Esophagus squamous epithelium (tissue), 5 donors: ENCODE measurements at regions not wholly inside any gene's neighbourhood (a gene's known extent, or its start where the extent isn't known, plus 50 kb on each side); places are given as distances from the start of the nearest gene placed in this dataset.

ENCODE experiments used
- DNase-seq: peaks from one replicate; lab custom pipeline; 2025; lab: John Stamatoyannopoulos, UW
- H3K27ac ChIP-seq, 4 donors: fragments of 200-600 bp; sonication (generic); one replicate each; pipeline ENCODE4 v1.5.1; 2016 to 2019; ENCODE audit warnings: mild to moderate bottlenecking in 1 of 4
- H3K27me3 ChIP-seq, 4 donors: fragments of 200-600 bp; sonication (generic); 1 replicate in 3 of 4; 2 replicates in 1 of 4; pipeline versions ENCODE4 v1.5.1 to v1.6.0; 2017 to 2021; ENCODE audit warnings: antibody characterized with exemption in 1 of 4
- H3K36me3 ChIP-seq, 3 donors: fragments of 200-600 bp; sonication (generic); one replicate each; pipeline ENCODE4 v1.5.1; 2016 to 2019
- H3K4me1 ChIP-seq, 3 donors: fragments of 200-600 bp; sonication (generic); one replicate each; pipeline ENCODE4 v1.5.1; 2017 to 2019
- H3K4me3 ChIP-seq, 4 donors: fragments of 200-600 bp; sonication (generic); 1 replicate in 3 of 4; 2 replicates in 1 of 4; pipeline ENCODE4 v1.5.1; 2016 to 2019; ENCODE audit warnings: mild to moderate bottlenecking in 2 of 4, moderate library complexity in 1 of 4
- H3K9me3 ChIP-seq, 3 donors: fragments of 200-600 bp; sonication (generic); one replicate each; pipeline ENCODE4 v1.5.1; 2016 to 2019
- POLR2A ChIP-seq, 4 donors: fragments of 450-650 bp; IDR thresholded peaks; one replicate each; pipeline ENCODE4 v1.6.1; 2017; ENCODE audit warnings: antibody characterized with exemption in 4 of 4, mild to moderate bottlenecking in 4 of 4, moderate library complexity in 3 of 4
- WGBS, 2 donors: methylation state at CpG; one replicate each; pipeline ENCODE4 v1.1.5; 2018; 5-methylcytosine and 5-hydroxymethylcytosine counted together
- intact Hi-C: fragments of 100-400 bp; cut with DNase I; formaldehyde crosslinking; loops from one replicate; pipeline ENCODE4 v1.15.0; 2022
- TF ChIP-seq, protein P1 (sequence below), 6 experiments: fragments of 450-650 bp in 4 of 6; fragments of 200-600 bp in 2 of 6; sonication (generic) in 2 of 6; IDR thresholded peaks; one replicate each; pipeline ENCODE4 v1.5.1; 2016 to 2019; ENCODE audit warnings: antibody characterized with exemption in 6 of 6, mild to moderate bottlenecking in 4 of 6, moderate library complexity in 4 of 6
- donor health status: DM: yes; HTN: yes; CAD: no.

DNA sequence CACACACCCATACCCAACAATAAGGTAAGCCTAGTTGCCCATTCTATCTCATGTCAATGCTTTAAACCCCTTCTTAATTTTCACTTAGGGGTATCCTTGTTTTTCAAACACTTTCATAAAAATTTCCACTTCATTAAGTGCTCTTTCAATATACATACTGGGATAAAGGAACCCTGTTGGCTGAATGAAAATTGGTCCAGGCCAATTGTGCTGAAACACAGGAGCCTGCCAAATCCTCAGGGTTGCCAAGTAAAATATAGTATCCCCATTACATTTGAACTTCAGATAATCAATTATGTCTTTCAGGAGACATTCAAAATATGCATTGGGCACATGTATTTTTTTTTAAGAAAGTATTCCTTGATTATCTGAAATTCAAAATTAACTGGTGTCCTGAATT, 1131.1 kb downstream of the SLITRK1 start:
- Histone ChIP-seq H3K36me3 (no peaks in the 10 kb centered on the region), H3K4me1 (no peaks in the 10 kb centered on the region), H3K27ac (no peak overlapping the region), H3K4me3 (no peak overlapping the region), H3K27me3 (no peaks in the 10 kb centered on the region), H3K9me3 (no peaks in the 10 kb centered on the region)
- TF ChIP-seq POLR2A (IDR thresholded peaks at IDR 0.05), result no peak
- TF ChIP-seq, protein P1, sequence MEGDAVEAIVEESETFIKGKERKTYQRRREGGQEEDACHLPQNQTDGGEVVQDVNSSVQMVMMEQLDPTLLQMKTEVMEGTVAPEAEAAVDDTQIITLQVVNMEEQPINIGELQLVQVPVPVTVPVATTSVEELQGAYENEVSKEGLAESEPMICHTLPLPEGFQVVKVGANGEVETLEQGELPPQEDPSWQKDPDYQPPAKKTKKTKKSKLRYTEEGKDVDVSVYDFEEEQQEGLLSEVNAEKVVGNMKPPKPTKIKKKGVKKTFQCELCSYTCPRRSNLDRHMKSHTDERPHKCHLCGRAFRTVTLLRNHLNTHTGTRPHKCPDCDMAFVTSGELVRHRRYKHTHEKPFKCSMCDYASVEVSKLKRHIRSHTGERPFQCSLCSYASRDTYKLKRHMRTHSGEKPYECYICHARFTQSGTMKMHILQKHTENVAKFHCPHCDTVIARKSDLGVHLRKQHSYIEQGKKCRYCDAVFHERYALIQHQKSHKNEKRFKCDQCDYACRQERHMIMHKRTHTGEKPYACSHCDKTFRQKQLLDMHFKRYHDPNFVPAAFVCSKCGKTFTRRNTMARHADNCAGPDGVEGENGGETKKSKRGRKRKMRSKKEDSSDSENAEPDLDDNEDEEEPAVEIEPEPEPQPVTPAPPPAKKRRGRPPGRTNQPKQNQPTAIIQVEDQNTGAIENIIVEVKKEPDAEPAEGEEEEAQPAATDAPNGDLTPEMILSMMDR (IDR thresholded peaks at IDR 0.05), result no peak
- no peak for DNase-seq
- intact Hi-C loops, result no loop called here

DNA sequence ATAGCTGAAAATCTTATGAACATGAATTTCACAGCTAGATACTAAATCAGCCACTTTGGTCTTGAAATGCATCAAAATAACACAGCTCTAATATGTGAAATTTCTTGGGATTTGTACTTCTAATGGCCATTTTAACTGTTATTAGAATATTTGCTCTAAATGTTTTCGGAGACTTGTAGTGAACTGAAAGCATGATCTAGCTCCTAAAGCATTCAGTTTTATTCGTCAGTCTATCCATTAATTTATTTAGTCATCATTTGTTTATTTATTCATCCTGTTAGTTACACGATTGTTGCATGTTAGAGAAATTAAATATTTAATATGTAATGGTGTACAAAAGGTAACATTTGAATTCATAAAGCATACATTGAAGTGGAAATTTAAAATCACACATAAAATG, 1132.7 kb downstream of the SLITRK1 start:
- 66 to 71% methylated on average over 3 of the region's 3 CpGs for WGBS, 2 donors
- no peaks in the 10 kb centered on the region for H3K9me3 ChIP-seq
- DNase-seq, result no peak
- TF ChIP-seq, protein P1 (IDR thresholded peaks at IDR 0.05), result no peak
- TF ChIP-seq POLR2A (IDR thresholded peaks at IDR 0.05), result no peak
- intact Hi-C loops, result no loop called here
- H3K4me3 ChIP-seq, result no peak overlapping the region
- H3K27me3 ChIP-seq, result no peaks in the 10 kb centered on the region
- no peaks in the 10 kb centered on the region for H3K4me1 ChIP-seq
- H3K27ac ChIP-seq, result no peak overlapping the region
- no peaks in the 10 kb centered on the region for H3K36me3 ChIP-seq

DNA sequence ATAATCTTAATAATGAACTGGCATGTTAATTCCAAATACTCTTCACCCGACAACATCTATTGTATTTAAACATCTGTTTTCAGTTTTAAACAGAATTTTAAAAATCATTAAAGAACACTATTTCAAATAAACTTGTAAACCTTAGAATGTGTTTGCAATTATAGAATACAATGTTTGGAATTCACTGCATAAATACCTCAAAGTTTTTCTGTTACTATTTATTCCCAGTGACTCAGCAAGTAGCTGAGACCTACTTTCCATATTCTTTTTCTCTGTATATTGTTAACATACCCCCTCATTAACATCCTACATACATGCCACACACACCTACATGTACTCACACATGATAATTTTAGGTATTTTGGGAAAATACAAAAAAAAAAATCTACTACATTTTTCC, 1134.3 kb downstream of the SLITRK1 start:
- DNase-seq, result no peak
- Histone ChIP-seq H3K4me1 (no peaks in the 10 kb centered on the region), H3K9me3 (no peaks in the 10 kb centered on the region), H3K27ac (no peak overlapping the region), H3K36me3 (no peaks in the 10 kb centered on the region), H3K4me3 (no peak overlapping the region), H3K27me3 (no peaks in the 10 kb centered on the region)
- TF ChIP-seq POLR2A (IDR thresholded peaks at IDR 0.05), result no peak
- TF ChIP-seq, protein P1 (IDR thresholded peaks at IDR 0.05), result no peak
- 56 to 65% methylated on average over 1 of the region's 1 CpG for WGBS, 2 donors
- intact Hi-C loops, result no loop called here

DNA sequence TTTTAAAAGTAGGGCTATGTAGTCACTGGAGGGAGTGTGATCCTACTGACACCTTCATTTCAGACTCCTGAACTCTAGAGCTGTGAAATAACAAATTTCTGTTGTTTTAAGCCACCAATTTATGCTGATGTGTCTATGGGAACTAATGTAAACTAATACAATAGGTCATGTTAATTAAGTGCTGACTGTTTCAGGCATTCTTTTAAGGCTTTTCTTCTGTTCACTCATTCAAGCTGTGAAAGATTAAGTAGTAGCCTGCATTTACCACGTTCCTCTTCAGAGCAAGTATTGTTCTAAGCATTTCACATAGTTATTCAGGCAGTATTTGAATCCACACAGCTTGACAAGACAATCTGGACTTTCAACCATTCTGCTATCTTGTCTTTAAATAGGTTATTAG, 1135.0 kb downstream of the SLITRK1 start:
- intact Hi-C loops, result no loop called here
- no peak for TF ChIP-seq POLR2A (IDR thresholded peaks at IDR 0.05)
- TF ChIP-seq, protein P1 (IDR thresholded peaks at IDR 0.05), result no peak

DNA sequence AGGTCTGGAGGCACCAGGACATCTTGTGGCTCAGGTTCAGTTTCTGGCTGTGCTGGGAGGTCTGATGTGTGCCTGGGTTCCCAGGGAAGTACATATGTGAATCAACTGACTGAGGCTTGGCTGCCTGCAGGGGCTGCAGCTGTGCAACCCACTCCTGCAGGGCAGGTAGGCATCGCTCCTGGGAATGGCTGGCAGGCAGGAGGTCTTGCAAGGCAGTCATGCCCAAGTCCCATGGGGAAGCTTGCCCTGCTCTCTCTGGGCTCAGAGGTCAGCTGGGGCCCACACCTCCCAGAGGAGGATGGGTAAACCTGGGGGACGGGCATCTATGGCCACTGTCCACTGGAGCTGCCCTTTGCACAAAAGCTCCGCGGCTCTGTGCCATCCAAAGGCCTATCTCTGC, 1141.8 kb downstream of the SLITRK1 start:
- no peak for DNase-seq
- no peaks in the 10 kb centered on the region for H3K36me3 ChIP-seq
- H3K27ac ChIP-seq, result no peak overlapping the region
- no peak overlapping the region for H3K4me3 ChIP-seq
- 83% methylated on average over 1 of the region's 4 CpGs; no CpG with 5 or more reads in 1 of the 2 donors for WGBS, 2 donors
- intact Hi-C loops, result no loop called here
- no peaks in the 10 kb centered on the region for H3K9me3 ChIP-seq
- H3K4me1 ChIP-seq, result no peaks in the 10 kb centered on the region
- no peaks in the 10 kb centered on the region for H3K27me3 ChIP-seq
- TF ChIP-seq POLR2A (IDR thresholded peaks at IDR 0.05), result no peak
- TF ChIP-seq, protein P1 (IDR thresholded peaks at IDR 0.05), result no peak

More for the DNA sequence above, 1135.0 kb downstream of the SLITRK1 start:
- DNase-seq, result no peak
- no peaks in the 10 kb centered on the region for H3K27me3 ChIP-seq
- H3K36me3 ChIP-seq, result no peaks in the 10 kb centered on the region
- 8 to 9% methylated on average over 1 of the region's 1 CpG for WGBS, 2 donors
- no peaks in the 10 kb centered on the region for H3K4me1 ChIP-seq
- no peak overlapping the region for H3K4me3 ChIP-seq
- H3K27ac ChIP-seq, result no peak overlapping the region
- H3K9me3 ChIP-seq, result no peaks in the 10 kb centered on the region
